ENCODE measurements at regions not wholly inside any gene's neighbourhood (a gene's known extent, or its start where the extent isn't known, plus 50 kb on each side); places are given as distances from the start of the nearest gene placed in this dataset.

GRCh38 chr3:110905121-110905520, 166.5 kb upstream of the NECTIN3 start:
- TF ChIP-seq GATA2 (IDR thresholded peaks at IDR 0.05; ENCODE audit: low read depth, low read length) (no peak), GATA3 (IDR thresholded peaks at IDR 0.05; ENCODE audit: low read depth, low read length) (no peak)

Measured in SH-SY5Y (cell line).